IMR-90 (cell line): ENCODE measurements at regions not wholly inside any gene's neighbourhood (a gene's known extent, or its start where the extent isn't known, plus 50 kb on each side); places are given as distances from the start of the nearest gene placed in this dataset.

Source experiments
- ATAC-seq: fragments of 200-7000 bp; cut with Tn5 transposase; 2 replicates; pipeline ENCODE4 v1.9.1; 2020; ENCODE audit warnings: low read depth, mild to moderate bottlenecking, moderate library complexity
- BruUV-seq: library from RNA; stranded (reverse); fragments of 400-500 nt; replicated peaks from 2 replicates; lab custom pipeline; 2021; lab: Mats Ljungman, UMichigan
- CTCF ChIA-PET: fragments of 300-600 bp; formaldehyde crosslinking; extraction: SDS; loops from one replicate; lab custom pipeline; 2021; ENCODE audit warnings: antibody characterized with exemption; lab: Yijun Ruan, JAX
- POLR2A ChIA-PET: fragments of 300-600 bp; sonication (Branson Sonifier 250); formaldehyde crosslinking; loops from one replicate; lab custom pipeline; 2022; ENCODE audit warnings: antibody characterized with exemption; ENCODE audit not compliant: unreplicated experiment; lab: Charles Lee
- DNase-seq: peaks from one replicate; pipeline ENCODE4 v3.0.0; 2013
- H2AFZ ChIP-seq: replicated peaks from 2 replicates; pipeline ENCODE3; 2013; ENCODE audit warnings: low read length, mild to moderate bottlenecking; ENCODE audit not compliant: poor library complexity
- H2AK5ac ChIP-seq: 2 replicates; pipeline ENCODE4 v1.6.1; 2013; ENCODE audit warnings: low read depth, low read length, inconsistent platforms
- H2AK9ac ChIP-seq: replicated peaks from 2 replicates; pipeline ENCODE3; 2013; ENCODE audit warnings: mild to moderate bottlenecking, low read depth, low read length, moderate library complexity; ENCODE audit not compliant: poor library complexity
- H2BK120ac ChIP-seq: 2 replicates; pipeline ENCODE4 v1.6.1; 2013; ENCODE audit warnings: low read depth, low read length, inconsistent platforms
- H2BK15ac ChIP-seq: 3 replicates; pipeline ENCODE4 v1.6.1; 2013; ENCODE audit warnings: low read depth, low read length, inconsistent platforms
- H2BK20ac ChIP-seq: 2 replicates; pipeline ENCODE4 v1.6.1; 2013; ENCODE audit warnings: low read depth, mild to moderate bottlenecking, inconsistent platforms, low read length, moderate library complexity
- H2BK5ac ChIP-seq: 2 replicates; pipeline ENCODE4 v1.6.1; 2013; ENCODE audit warnings: mild to moderate bottlenecking, low read depth, low read length, inconsistent platforms; ENCODE audit not compliant: poor library complexity, severe bottlenecking
- H3K14ac ChIP-seq: replicated peaks from 2 replicates; pipeline ENCODE4 v1.6.1; 2013; ENCODE audit warnings: low read depth, low read length, inconsistent platforms
- H3K18ac ChIP-seq: 2 replicates; pipeline ENCODE4 v1.6.1; 2013; ENCODE audit warnings: low read depth, low read length, control low read depth
- H3K23ac ChIP-seq: 2 replicates; pipeline ENCODE4 v1.6.1; 2013; ENCODE audit warnings: low read depth, low read length, inconsistent platforms
- H3K27ac ChIP-seq: 2 replicates; pipeline ENCODE4 v1.5.1; 2013; ENCODE audit warnings: mild to moderate bottlenecking, control low read depth, low read length; ENCODE audit not compliant: insufficient read depth
- H3K27me3 ChIP-seq: 2 replicates; pipeline ENCODE4 v1.6.1; 2013; ENCODE audit warnings: low read length; ENCODE audit not compliant: control insufficient read depth, insufficient read depth
- H3K36me3 ChIP-seq: 2 replicates; pipeline ENCODE4 v1.6.1; 2013; ENCODE audit warnings: low read length, mixed read lengths; ENCODE audit not compliant: control insufficient read depth, insufficient read depth
- H3K4ac ChIP-seq: 2 replicates; pipeline ENCODE4 v1.6.1; 2013; ENCODE audit warnings: low read depth, low read length, inconsistent platforms
- H3K4me1 ChIP-seq: 2 replicates; pipeline ENCODE4 v1.6.1; 2013; ENCODE audit warnings: low read length, mixed read lengths; ENCODE audit not compliant: control insufficient read depth, insufficient read depth
- H3K4me2 ChIP-seq: 2 replicates; pipeline ENCODE4 v1.6.1; 2013; ENCODE audit warnings: low read depth, mild to moderate bottlenecking, control low read depth, low read length, moderate library complexity
- H3K4me3 ChIP-seq: 2 replicates; pipeline ENCODE4 v1.5.1; 2013; ENCODE audit warnings: low read depth, mild to moderate bottlenecking, control low read depth, low read length, moderate library complexity; ENCODE audit not compliant: insufficient read depth
- H3K56ac ChIP-seq: 2 replicates; pipeline ENCODE4 v1.6.1; 2013; ENCODE audit warnings: low read length, inconsistent platforms; ENCODE audit not compliant: insufficient read depth; ENCODE audit errors: extremely low read depth
- H3K79me1 ChIP-seq, 2 experiments: 2 replicates each; pipeline ENCODE4 v1.6.1; 2013; ENCODE audit warnings: low read length in 2 of 2, inconsistent platforms in 1 of 2, low read depth in 1 of 2
- H3K9ac ChIP-seq: 2 replicates; pipeline ENCODE4 v1.6.1; 2013; ENCODE audit warnings: low read depth, low read length, control low read depth
- H3K9me1 ChIP-seq: 2 replicates; pipeline ENCODE4 v1.6.1; 2013; ENCODE audit warnings: low read length, inconsistent platforms; ENCODE audit not compliant: insufficient read depth
- H3K9me3 ChIP-seq: 2 replicates; pipeline ENCODE4 v1.6.1; 2013; ENCODE audit warnings: low read length; ENCODE audit not compliant: control insufficient read depth, insufficient read depth
- H4K20me1 ChIP-seq: 2 replicates; pipeline ENCODE4 v1.6.1; 2013; ENCODE audit warnings: low read length, inconsistent platforms; ENCODE audit not compliant: insufficient read depth
- H4K5ac ChIP-seq: 2 replicates; pipeline ENCODE4 v1.6.1; 2013; ENCODE audit warnings: mild to moderate bottlenecking, low read depth, low read length, control low read depth
- H4K8ac ChIP-seq, 2 experiments: 2 replicates each; pipeline ENCODE4 v1.6.1; 2013; ENCODE audit warnings: low read depth in 2 of 2, low read length in 2 of 2, control low read depth in 1 of 2, inconsistent platforms in 1 of 2
- H4K91ac ChIP-seq: 2 replicates; pipeline ENCODE4 v1.6.1; 2013; ENCODE audit warnings: low read depth, low read length, inconsistent platforms; ENCODE audit not compliant: insufficient read depth
- BHLHE40 ChIP-seq: fragments of 150-350 bp; IDR thresholded peaks from 2 replicates; pipeline ENCODE4 v1.6.1; 2016; ENCODE audit warnings: mild to moderate bottlenecking, low read depth, low read length
- CEBPB ChIP-seq: IDR thresholded peaks from 2 replicates; pipeline ENCODE4 v1.6.1; 2012; ENCODE audit warnings: low read depth, low read length, improper control_type of control experiment
- CHD1 ChIP-seq: IDR thresholded peaks from 2 replicates; pipeline ENCODE4 v1.6.1; 2012; ENCODE audit warnings: low read depth, low read length, improper control_type of control experiment
- FOS ChIP-seq: fragments of 150-350 bp; IDR thresholded peaks from 2 replicates; pipeline ENCODE4 v1.6.1; 2016; ENCODE audit warnings: low read depth, low read length
- MAFK ChIP-seq: IDR thresholded peaks from 2 replicates; pipeline ENCODE4 v1.6.1; 2012; ENCODE audit warnings: low read depth, low read length, improper control_type of control experiment
- MAZ ChIP-seq: IDR thresholded peaks from 2 replicates; pipeline ENCODE4 v1.6.1; 2012; ENCODE audit warnings: low read depth, mild to moderate bottlenecking, low read length, improper control_type of control experiment, moderate library complexity, borderline replicate concordance
- MXI1 ChIP-seq: IDR thresholded peaks from 2 replicates; pipeline ENCODE4 v1.6.1; 2012; ENCODE audit warnings: low read depth, mild to moderate bottlenecking, low read length, moderate library complexity, borderline replicate concordance
- NFE2L2 ChIP-seq: fragments of 150-350 bp; IDR thresholded peaks from 2 replicates; pipeline ENCODE4 v1.6.1; 2016; ENCODE audit warnings: low read depth, mild to moderate bottlenecking, low read length
- POLR2A ChIP-seq: IDR thresholded peaks from 2 replicates; pipeline ENCODE4 v1.6.1; 2012; ENCODE audit warnings: mild to moderate bottlenecking, low read depth, low read length
- RAD21 ChIP-seq: IDR thresholded peaks from 2 replicates; pipeline ENCODE4 v1.6.1; 2012; ENCODE audit warnings: low read length, improper control_type of control experiment
- RCOR1 ChIP-seq: IDR thresholded peaks from 2 replicates; pipeline ENCODE4 v1.6.1; 2012; ENCODE audit warnings: mild to moderate bottlenecking, low read length, improper control_type of control experiment; ENCODE audit not compliant: insufficient replicate concordance
- RFX5 ChIP-seq: IDR thresholded peaks from 2 replicates; pipeline ENCODE4 v1.8.0; 2012; ENCODE audit warnings: low read depth, mild to moderate bottlenecking, low read length, moderate library complexity
- SMC3 ChIP-seq: fragments of 150-350 bp; IDR thresholded peaks from 2 replicates; pipeline ENCODE4 v1.6.1; 2016; ENCODE audit warnings: low read depth, mild to moderate bottlenecking, antibody characterized with exemption, low read length, moderate library complexity
- WGBS, 2 experiments: methylation state at CpG; one replicate each; pipeline versions ENCODE4 v1.1.5 to v1.1.7; 2013; ENCODE audit warnings: missing lambda C conversion rate in 2 of 2; ENCODE audit not compliant: insufficient read length in 1 of 2; ENCODE audit errors: extremely low coverage in 2 of 2; 5-methylcytosine and 5-hydroxymethylcytosine counted together
- dilution Hi-C: fragments of 300-500 bp; cut with HindIII; formaldehyde crosslinking; loops from one replicate; pipeline ENCODE4 v1.14.3; 2018; ENCODE audit warnings: low sequenced_read_pairs; ENCODE audit not compliant: unreplicated experiment
- in situ Hi-C: fragments of 300-500 bp; cut with MboI; formaldehyde crosslinking; loops from 3 replicates; pipeline ENCODE4 v1.14.3; 2019; ENCODE audit warnings: low sequenced_read_pairs, inconsistent platforms, mixed read lengths
- intact Hi-C: fragments of 100-400 bp; cut with micrococcal nuclease; formaldehyde crosslinking; loops from 2 replicates; pipeline ENCODE4 v1.10.0; 2022
- TF ChIP-seq, protein P1 (sequence below): conservative IDR thresholded peaks from 2 replicates; pipeline ENCODE4 v1.5.1; 2012; ENCODE audit warnings: mild to moderate bottlenecking, low read depth, low read length, improper control_type of control experiment
- TF ChIP-seq, protein P2 (sequence below): fragments of 150-350 bp; IDR thresholded peaks from 2 replicates; pipeline ENCODE4 v1.6.1; 2016; ENCODE audit warnings: low read depth, mild to moderate bottlenecking, low read length, moderate library complexity, borderline replicate concordance
- TF ChIP-seq, protein P3 (sequence below): fragments of 150-350 bp; IDR thresholded peaks from 2 replicates; pipeline ENCODE4 v1.6.1; 2017; ENCODE audit warnings: mild to moderate bottlenecking, antibody characterized with exemption, low read length, low read depth

DNA sequence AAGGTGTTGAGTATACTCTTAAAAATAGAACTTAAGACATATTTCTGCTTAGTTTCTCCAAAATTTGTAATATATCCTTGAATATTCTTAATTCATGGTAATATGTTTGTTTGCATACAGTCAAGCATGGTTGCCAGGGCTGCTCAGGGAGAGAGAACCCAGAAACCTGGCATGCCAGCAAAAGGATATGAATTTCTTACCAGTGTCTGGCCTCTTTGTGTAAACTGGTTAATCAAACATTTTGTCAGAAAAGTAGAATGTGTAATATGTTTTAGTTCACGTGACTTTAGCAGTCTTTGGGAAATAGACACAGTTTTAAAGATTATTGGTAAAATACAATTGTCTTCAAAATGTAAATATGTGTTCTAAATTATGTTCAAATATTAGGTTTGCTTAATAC is 101.6 kb downstream of the AASDHPPT start:
- ATAC-seq: no peak

More for the DNA sequence above, 101.6 kb downstream of the AASDHPPT start:
- H3K27ac ChIP-seq: no peak overlapping the region
- no TSS peak for BruUV-seq
- no CpG with 5 or more reads among the region's 1 CpG for WGBS, 2 experiments
- no peak overlapping the region for H3K14ac ChIP-seq
- no peaks in the 10 kb centered on the region for H3K4me1 ChIP-seq
- H3K9ac ChIP-seq: no peak overlapping the region
- H3K56ac ChIP-seq: no peak overlapping the region
- H3K4ac ChIP-seq: no peak overlapping the region
- H2BK20ac ChIP-seq: no peak overlapping the region
- H4K20me1 ChIP-seq: no peaks in the 10 kb centered on the region
- H3K36me3 ChIP-seq: no peaks in the 10 kb centered on the region
- H2AFZ ChIP-seq: no peak overlapping the region
- H2AK9ac ChIP-seq: no peak overlapping the region
- no peak overlapping the region for H3K4me3 ChIP-seq
- intact Hi-C loops (no loop called here), dilution Hi-C loops (no loop called here), in situ Hi-C loops (no loop called here)
- H3K4me2 ChIP-seq: no peak overlapping the region
- no peak overlapping the region for H4K91ac ChIP-seq
- no peak overlapping the region for H2BK120ac ChIP-seq
- H3K79me1 ChIP-seq: no peaks in the 10 kb centered on the region
- no peak overlapping the region for H3K23ac ChIP-seq
- TF ChIP-seq BHLHE40: no peak
- TF ChIP-seq RCOR1: no peak
- no peak for TF ChIP-seq NFE2L2
- TF ChIP-seq, protein P1, sequence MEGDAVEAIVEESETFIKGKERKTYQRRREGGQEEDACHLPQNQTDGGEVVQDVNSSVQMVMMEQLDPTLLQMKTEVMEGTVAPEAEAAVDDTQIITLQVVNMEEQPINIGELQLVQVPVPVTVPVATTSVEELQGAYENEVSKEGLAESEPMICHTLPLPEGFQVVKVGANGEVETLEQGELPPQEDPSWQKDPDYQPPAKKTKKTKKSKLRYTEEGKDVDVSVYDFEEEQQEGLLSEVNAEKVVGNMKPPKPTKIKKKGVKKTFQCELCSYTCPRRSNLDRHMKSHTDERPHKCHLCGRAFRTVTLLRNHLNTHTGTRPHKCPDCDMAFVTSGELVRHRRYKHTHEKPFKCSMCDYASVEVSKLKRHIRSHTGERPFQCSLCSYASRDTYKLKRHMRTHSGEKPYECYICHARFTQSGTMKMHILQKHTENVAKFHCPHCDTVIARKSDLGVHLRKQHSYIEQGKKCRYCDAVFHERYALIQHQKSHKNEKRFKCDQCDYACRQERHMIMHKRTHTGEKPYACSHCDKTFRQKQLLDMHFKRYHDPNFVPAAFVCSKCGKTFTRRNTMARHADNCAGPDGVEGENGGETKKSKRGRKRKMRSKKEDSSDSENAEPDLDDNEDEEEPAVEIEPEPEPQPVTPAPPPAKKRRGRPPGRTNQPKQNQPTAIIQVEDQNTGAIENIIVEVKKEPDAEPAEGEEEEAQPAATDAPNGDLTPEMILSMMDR: no peak
- TF ChIP-seq MAZ: no peak
- TF ChIP-seq POLR2A: no peak
- TF ChIP-seq RAD21: no peak
- no peak for TF ChIP-seq FOS
- no peak for TF ChIP-seq SMC3
- TF ChIP-seq CHD1: no peak
- TF ChIP-seq, protein P2, sequence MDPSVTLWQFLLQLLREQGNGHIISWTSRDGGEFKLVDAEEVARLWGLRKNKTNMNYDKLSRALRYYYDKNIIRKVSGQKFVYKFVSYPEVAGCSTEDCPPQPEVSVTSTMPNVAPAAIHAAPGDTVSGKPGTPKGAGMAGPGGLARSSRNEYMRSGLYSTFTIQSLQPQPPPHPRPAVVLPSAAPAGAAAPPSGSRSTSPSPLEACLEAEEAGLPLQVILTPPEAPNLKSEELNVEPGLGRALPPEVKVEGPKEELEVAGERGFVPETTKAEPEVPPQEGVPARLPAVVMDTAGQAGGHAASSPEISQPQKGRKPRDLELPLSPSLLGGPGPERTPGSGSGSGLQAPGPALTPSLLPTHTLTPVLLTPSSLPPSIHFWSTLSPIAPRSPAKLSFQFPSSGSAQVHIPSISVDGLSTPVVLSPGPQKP: no peak
- TF ChIP-seq RFX5: no peak
- no peak for TF ChIP-seq MAFK
- TF ChIP-seq MXI1: no peak
- no peak for TF ChIP-seq CEBPB
- TF ChIP-seq, protein P3, sequence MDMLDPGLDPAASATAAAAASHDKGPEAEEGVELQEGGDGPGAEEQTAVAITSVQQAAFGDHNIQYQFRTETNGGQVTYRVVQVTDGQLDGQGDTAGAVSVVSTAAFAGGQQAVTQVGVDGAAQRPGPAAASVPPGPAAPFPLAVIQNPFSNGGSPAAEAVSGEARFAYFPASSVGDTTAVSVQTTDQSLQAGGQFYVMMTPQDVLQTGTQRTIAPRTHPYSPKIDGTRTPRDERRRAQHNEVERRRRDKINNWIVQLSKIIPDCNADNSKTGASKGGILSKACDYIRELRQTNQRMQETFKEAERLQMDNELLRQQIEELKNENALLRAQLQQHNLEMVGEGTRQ: no peak
- H4K5ac ChIP-seq: no peak overlapping the region
- DNase-seq: no peak
- no peaks in the 10 kb centered on the region for H3K9me1 ChIP-seq
- no peak overlapping the region for H4K8ac ChIP-seq
- H2BK5ac ChIP-seq: no peak overlapping the region
- no peak overlapping the region for H2BK15ac ChIP-seq
- ChIA-PET CTCF (no interaction called here), POLR2A (no interaction called here)
- no peak overlapping the region for H3K18ac ChIP-seq
- no peaks in the 10 kb centered on the region for H3K9me3 ChIP-seq
- H2AK5ac ChIP-seq: no peak overlapping the region
- no peaks in the 10 kb centered on the region for H3K27me3 ChIP-seq
